ENCODE measurements at regions not wholly inside any gene's neighbourhood (a gene's known extent, or its start where the extent isn't known, plus 50 kb on each side); places are given as distances from the start of the nearest gene placed in this dataset.

DNA sequence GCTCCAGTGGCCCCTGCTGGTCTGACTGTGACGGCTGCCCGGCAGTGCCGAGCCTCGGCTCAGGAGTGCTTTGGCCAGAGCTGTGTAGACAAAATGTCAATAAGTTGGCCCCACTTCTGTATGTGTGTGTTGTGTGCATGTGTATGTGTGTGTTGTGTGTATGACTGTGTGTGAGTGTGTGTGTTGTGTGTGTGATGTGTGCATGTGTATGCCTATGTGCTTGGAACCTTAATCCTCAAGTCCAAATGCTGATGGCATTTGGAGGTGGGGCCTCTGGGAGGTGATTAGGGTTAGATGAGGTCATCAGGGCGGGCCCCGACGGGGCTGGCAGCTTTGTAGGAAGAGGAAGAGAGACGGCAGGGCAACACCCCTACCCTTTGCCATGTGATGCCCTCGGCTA, 269.0 kb downstream of the DCDC2C start:
- no peak overlapping the region for H3K4me3 ChIP-seq (ENCODE audit: low read depth, low read length)
- TF ChIP-seq, protein P1, sequence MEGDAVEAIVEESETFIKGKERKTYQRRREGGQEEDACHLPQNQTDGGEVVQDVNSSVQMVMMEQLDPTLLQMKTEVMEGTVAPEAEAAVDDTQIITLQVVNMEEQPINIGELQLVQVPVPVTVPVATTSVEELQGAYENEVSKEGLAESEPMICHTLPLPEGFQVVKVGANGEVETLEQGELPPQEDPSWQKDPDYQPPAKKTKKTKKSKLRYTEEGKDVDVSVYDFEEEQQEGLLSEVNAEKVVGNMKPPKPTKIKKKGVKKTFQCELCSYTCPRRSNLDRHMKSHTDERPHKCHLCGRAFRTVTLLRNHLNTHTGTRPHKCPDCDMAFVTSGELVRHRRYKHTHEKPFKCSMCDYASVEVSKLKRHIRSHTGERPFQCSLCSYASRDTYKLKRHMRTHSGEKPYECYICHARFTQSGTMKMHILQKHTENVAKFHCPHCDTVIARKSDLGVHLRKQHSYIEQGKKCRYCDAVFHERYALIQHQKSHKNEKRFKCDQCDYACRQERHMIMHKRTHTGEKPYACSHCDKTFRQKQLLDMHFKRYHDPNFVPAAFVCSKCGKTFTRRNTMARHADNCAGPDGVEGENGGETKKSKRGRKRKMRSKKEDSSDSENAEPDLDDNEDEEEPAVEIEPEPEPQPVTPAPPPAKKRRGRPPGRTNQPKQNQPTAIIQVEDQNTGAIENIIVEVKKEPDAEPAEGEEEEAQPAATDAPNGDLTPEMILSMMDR (IDR thresholded peaks at IDR 0.05; ENCODE audit: insufficient read depth, low read length, missing control alignments): no peak
- CTCF ChIA-PET: no interaction called here
- DNase-seq (ENCODE audit: low read depth, low spot score): no peak
- POLR2A ChIA-PET: no interaction called here

DNA sequence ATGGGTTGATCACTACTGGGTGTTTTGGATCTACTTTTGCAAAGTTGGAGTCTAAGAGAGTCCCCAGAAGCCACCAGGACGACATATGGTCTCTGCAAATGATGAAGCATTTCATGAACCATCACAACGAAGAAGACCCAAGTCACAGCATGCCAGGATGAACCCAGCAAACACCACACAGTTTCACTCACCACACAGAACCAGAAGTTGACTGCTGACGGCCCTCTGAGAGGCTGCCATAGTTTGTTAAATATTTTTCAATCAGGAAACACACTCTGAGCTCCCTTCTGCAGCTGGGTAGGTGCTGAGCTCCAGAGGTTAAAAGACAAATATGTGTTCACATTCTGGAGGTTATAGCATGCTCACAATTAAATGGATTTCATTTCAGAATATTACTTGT, 271.4 kb downstream of the DCDC2C start:
- TF ChIP-seq, protein P1 (IDR thresholded peaks at IDR 0.05; ENCODE audit: insufficient read depth, low read length, missing control alignments): no peak
- ChIA-PET POLR2A (no interaction called here), CTCF (no interaction called here)
- no peak for DNase-seq (ENCODE audit: low read depth, low spot score)
- H3K4me3 ChIP-seq (ENCODE audit: low read depth, low read length): no peak overlapping the region

DNA sequence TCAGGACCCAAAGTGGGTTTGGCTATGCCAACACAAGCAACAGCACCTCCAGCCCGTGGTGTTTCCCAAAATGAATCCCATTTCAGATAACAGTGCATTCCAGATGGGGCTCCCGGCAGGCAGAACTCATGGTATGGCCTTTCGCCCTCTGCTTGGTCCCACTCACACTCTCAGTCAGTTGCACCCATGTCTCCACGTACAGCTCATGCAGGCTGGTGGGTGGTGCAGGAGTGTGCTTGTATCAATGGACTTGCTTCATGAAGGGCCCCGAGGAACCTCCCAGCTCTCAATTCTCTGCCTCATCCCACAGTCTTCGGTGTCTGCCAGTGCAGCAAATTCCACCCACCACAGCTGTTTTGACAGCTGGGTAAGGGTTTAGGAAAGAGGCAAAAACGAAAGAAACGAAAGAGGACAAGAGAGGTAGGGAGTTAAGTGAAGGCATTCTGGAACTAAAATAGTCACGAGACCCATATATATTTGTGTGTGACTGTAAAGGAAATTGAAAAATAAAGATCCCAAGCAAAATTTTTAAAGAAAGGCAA, 278.1 kb downstream of the DCDC2C start:
- DNase-seq (ENCODE audit: low read depth, low spot score): no peak
- ChIA-PET POLR2A (no interaction called here), CTCF (no interaction called here)
- H3K4me3 ChIP-seq (ENCODE audit: low read depth, low read length): no peak overlapping the region
- TF ChIP-seq, protein P1 (IDR thresholded peaks at IDR 0.05; ENCODE audit: insufficient read depth, low read length, missing control alignments): no peak

DNA sequence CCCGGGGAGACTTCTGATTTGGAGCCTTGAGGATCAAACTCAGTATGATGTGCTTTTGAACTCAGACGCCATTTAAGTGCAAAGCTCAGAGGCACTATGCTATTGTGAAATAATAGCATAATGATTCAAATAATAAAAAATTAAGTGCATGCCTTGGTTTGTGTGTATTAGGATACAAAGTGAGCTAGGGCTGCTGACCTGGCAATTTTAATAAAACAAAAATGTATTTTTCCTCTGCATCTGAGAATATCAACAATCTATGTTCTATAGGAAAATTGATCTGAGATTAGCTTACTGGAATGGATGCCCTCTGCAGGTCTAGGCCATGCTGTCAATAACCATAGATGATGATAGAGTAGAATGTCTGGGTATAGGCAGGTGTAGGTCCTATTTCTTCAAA, 278.8 kb downstream of the DCDC2C start:
- H3K4me3 ChIP-seq (ENCODE audit: low read depth, low read length): no peak overlapping the region
- TF ChIP-seq, protein P1 (IDR thresholded peaks at IDR 0.05; ENCODE audit: insufficient read depth, low read length, missing control alignments): no peak
- CTCF ChIA-PET: no interaction called here
- DNase-seq (ENCODE audit: low read depth, low spot score): no peak
- POLR2A ChIA-PET: no interaction called here

DNA sequence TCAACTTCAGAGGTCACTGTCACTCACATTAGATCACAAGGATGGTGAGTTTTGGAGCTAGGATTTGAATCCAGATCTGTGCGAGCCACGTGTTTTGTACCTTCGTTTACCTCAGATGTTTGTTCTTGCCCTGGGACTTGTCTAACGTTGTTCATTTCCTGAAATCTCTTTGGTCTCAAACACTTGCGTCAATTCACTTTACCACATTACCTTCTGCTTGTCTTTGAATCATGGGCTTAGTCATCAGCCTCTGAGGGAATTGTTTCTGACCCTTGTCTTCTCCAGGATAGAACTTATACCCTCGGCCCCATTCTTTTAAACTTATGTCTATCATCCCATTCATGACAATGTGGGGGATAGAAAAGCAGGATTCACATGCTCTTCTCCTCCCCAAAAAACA, 282.7 kb downstream of the DCDC2C start:
- no peak overlapping the region for H3K4me3 ChIP-seq (ENCODE audit: low read depth, low read length)
- TF ChIP-seq, protein P1 (IDR thresholded peaks at IDR 0.05; ENCODE audit: insufficient read depth, low read length, missing control alignments): no peak
- DNase-seq (ENCODE audit: low read depth, low spot score): no peak
- CTCF ChIA-PET: no interaction called here
- POLR2A ChIA-PET: no interaction called here

DNA sequence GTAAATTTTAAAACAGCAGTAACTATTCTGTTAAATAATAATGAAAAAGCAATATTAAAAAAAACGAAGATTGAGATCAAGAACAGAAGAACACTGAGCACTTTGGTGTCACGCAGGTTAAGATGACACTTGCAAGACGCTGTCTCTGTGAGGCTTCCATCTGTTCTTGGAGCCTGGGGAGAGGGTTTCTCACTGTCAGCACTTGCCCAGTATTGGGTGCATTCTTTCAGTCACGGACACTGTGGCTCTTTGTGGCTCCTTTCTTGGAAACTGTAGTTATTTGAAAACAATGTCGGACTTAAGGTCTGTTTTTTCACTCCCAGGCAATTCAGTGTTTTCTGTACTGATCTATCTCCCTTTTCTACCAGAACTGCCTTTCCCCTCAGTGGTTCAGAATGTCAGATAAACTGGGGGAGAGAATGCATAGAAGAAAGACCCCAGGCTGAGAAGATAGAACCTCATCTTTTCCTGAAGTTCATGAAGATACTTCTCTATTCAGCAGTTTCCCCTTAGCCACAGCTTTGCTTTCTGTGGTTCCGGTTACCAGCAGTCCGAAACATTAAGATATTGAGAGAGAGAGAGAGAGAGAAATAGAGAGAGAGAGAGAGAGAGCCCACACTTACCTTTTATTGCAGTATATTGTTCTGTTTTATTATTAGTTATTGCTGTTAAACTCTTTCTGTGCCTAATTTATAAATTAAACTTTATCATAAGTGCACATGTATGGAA, 283.3 kb downstream of the DCDC2C start:
- no peak overlapping the region for H3K4me3 ChIP-seq (ENCODE audit: low read depth, low read length)
- TF ChIP-seq, protein P1 (IDR thresholded peaks at IDR 0.05; ENCODE audit: insufficient read depth, low read length, missing control alignments): no peak
- DNase-seq (ENCODE audit: low read depth, low spot score): no peak
- ChIA-PET CTCF (no interaction called here), POLR2A (no interaction called here)

All from AG04449 (cell line).